ENCODE measurements at regions not wholly inside any gene's neighbourhood (a gene's known extent, or its start where the extent isn't known, plus 50 kb on each side); places are given as distances from the start of the nearest gene placed in this dataset.

DNA sequence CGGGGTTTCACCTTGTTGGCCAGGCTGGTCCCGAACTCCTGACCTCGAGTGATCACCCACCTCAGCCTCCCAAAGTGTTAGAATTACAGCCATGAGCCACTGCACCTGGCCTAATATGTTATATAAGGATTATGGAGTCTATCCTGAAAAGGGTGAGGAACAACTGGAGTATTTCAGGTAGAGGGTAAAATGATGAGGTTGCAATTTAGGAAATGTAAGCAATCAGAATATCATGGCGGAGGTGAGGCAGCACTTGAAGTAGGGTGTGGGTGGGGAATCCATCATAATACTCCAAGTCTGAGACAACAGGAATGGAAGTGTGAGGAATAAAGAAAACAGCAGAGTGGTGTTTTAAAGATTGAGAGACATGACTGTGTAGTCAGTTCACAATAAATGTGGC is 582.2 kb downstream of the FGF9 start:
- intact Hi-C loops (cut with DNase I) = no loop called here
- peak in 1 of 10 donors; percentile 47 for DNase-seq

DNA sequence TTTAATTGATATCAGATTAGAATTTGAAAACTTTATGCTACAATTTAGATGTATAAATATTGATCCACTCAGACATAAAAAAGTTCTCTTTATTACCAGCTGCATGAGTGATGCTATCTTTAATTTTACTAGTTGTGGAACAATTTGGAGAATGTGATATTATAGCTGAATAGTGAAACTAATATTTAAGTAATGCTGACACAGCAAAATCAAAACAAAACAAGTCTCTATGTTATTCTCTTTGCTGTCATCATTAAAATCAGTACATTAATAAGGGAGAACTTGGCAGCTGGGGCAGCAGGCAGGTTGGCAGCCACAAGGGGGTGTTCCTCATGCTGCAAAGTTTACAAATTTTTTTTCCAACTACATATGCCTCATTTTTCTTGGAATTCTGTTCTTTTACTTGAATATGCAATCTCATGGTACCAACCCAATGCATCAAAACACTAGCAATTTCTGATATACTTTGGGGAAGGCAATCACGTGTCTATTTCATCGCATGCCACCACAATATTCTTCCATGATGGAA is 585.3 kb downstream of the FGF9 start:
- no peak for DNase-seq

DNA sequence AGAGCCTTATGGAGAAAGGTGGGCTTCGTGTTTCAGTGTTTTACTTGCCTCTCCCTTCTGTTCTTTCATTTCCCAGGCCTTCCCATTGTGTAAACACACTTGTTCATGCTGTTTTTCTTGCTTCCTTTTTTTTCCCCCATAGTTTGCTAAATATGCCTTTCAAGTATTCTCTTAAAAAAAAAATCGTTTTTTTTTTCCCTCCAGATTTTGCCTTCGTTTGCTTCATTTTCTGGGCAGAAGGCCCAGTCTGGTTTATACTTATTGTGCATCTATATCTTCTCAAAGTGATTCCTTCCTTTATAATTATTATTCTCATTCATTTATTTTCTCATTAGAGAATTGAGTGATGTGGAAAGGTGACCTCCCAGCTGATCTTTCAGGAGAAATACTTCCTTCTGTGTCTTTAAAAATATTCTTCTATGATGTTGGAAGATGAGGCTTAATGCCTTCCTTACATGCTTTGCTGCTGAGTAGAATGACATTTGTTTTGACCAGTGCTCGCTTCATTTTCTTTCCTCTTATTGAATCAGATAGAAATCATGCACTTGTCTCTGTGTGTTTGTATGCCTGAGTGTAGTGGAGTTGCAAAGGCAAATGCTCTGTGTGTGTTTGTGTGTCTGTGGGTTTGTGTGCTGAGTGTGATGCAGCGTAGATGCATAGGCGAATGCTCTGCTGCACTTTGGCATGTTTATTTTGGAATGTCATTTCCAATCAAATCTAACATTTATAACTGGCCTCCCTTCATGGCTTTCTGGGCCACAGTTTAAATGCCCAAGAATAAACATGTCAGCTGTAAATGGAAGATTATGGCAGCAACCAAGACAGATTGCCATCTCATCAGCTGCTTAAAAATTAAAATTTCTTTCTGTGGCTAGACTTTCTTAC is 591.4 kb downstream of the FGF9 start:
- intact Hi-C loops (cut with DNase I) = no loop called here
- DNase-seq = no peak

More for the DNA sequence above, 585.3 kb downstream of the FGF9 start:
- intact Hi-C loops (cut with DNase I) = no loop called here

DNA sequence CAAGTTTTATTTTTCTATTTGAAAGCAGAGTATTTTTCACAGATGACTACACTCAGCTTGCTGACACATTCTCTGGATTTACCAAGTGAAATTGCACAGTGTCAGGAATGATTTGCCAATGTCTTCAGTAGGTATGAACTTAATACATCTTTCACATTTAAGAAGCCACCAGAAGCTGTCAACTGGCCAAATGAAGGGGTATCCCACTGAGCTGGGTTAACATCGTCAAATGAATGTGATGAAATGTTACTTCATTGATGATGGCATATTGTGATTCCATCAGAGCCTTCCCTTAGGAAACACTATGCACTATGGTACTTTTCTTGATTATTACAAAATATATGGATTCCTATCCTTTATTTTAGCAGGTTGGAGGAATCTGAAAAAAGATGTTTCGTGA is 592.3 kb downstream of the FGF9 start:
- intact Hi-C loops (cut with DNase I) = no loop called here
- no peak for DNase-seq

DNA sequence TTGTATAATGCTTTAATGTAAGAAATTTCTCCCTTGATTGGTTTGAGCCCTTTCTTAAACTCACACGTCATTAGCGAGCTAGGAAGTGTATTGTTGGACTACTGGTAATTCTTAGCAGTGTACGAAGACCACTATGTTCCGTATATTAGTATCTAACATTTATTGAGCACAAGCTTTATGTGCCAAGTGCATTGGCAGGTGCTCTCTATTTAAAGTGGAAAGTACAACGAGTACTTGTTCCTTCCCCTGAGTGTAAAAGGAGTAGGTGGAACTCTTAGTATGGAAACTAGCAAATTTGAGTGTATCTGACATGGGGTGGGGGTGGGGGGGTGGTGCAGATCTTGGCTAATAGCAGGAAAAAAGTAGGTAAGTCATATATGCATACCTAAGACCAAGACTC is 594.7 kb downstream of the FGF9 start:
- intact Hi-C loops (cut with DNase I) = no loop called here
- no peak for DNase-seq

DNA sequence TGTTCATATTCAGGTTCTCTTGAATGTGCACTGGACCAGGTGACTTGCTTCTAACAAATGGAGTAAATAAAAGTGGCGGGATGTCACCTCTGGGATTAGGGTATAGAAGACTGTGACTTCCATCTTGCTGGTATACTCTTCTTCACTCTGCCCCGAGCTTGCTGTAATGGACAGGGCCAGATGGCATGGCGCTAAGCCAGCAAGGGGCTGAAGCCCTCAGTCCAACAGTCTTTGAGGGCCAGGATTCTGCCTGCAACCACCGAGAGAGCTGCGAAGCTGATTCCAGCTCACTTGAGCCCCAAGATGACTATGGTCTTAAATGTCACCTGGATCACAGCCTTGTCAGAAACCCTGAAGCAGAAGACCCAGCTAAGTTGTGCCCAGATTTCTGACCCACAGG is 600.0 kb downstream of the FGF9 start:
- peak in 1 of 10 donors; percentile 57 for DNase-seq
- intact Hi-C loops (cut with DNase I) = loop anchor here (10.0 kb wide), 1 partner anchor 636 kb away; no protein-coding TSS in a partner anchor

DNA sequence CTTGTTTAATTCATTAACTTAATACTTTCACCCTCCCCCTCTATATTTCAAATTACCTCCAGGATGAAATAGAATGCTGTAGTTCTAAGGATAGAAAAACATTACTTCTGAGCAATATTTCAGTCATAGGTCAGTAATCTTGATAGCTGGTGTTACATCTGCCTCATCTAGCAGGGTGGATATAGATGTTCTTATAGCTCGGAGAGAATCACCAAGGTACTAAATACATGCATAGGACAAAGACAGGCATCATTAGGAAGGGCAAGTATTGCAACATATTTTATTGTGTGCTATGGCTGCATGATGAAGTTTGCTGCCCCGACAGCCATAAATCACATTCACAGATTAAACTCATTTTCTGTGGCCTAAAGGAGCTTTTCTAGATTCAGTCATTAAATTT is 601.0 kb downstream of the FGF9 start:
- DNase-seq = no peak
- intact Hi-C loops (cut with DNase I) = loop anchor here (10.0 kb wide), 1 partner anchor 637 kb away; no protein-coding TSS in a partner anchor

DNA sequence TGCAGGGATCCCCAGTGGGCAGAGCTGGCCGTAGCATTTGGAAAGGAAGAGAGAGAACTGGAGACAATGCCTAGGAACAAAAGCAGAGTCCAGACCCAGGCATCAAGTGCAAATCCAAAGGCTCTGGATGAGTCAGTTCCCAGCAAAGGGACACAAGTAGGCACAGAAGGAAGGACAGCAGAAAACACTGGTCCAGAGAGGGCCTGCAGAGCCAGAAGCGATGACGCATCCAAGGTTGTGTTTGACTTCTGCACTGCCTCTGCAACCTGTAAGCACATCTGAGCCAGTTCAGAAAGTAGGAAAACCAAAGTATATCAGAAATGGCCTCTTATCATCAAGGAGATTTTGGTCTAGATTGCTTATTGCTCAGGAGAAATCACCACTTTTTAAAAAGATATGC is 604.5 kb downstream of the FGF9 start:
- intact Hi-C loops (cut with DNase I) = loop anchor here (10.0 kb wide), 1 partner anchor 641 kb away; no protein-coding TSS in a partner anchor
- no peak for DNase-seq

DNA sequence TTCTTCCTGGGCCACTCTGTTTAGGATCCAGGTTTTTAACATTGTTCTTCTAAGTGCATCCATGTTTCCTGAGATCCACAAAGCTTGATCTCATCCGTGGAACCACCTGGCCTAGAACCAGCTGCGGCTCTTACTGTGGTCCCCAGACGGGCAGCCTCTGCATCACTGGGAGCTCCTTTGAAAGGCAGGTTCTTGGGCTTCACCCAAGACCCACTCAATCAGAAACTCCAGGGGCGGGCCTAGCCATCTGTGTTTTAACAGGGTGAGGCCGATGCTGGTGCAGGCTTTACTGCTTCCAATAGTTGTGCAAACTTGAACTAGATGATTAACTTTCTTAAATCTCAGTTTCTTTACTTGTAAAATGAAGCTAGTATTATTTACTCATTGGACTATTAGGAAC is 605.7 kb downstream of the FGF9 start:
- intact Hi-C loops (cut with DNase I) = loop anchor here (10.0 kb wide), 1 partner anchor 642 kb away; no protein-coding TSS in a partner anchor
- DNase-seq = no peak

DNA sequence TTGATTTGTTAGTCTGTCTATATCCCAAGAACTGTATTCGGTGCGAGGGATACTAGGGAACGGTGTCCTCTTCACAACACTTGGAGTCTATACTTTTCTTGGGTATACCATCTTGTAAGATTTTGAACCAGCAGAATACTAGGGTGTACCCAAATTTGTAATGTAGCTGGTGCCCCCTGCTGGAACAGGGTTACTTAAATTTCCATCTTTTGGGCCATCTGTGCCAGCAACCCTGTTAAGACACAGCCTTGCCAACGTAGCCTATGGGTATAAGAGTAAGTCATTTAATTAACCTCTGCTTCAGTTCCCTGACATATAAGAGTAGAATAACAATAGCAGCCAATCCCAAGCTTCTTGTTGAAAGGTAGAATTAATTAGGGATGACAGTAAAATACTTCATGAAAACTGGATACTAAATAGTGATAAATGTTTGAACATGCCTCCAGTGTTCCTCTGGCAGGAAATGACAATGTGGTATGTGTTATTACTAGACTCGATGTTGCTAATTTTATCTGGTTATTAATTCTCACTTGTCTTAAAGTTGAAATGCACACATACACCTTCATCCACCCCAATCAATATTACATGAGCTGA is 607.6 kb downstream of the FGF9 start:
- intact Hi-C loops (cut with DNase I) = loop anchor here (10.0 kb wide), 1 partner anchor 644 kb away; no protein-coding TSS in a partner anchor
- peak in 6 of 10 donors; percentile 14 to 85 (median 38) for DNase-seq

DNA sequence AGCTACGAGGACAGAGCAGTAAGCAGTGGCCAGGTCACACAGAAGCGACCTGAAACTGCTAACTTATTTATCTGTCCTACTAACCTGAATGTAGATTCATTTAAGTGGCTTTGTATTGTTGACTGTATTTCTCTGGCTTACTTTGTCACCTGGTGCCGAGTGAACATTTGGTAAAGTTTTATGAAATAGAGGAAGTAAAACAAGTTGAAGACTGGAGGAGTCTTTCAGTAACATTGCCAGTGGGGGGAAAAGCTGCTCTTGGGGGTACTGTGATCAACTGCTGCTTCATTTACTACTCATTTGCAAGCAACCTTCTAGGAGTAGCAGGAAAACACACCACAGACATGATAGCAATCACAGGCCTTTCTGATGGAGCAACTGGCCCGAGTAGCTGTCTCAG is 615.0 kb downstream of the FGF9 start:
- intact Hi-C loops (cut with DNase I) = no loop called here
- no peak for DNase-seq

DNA sequence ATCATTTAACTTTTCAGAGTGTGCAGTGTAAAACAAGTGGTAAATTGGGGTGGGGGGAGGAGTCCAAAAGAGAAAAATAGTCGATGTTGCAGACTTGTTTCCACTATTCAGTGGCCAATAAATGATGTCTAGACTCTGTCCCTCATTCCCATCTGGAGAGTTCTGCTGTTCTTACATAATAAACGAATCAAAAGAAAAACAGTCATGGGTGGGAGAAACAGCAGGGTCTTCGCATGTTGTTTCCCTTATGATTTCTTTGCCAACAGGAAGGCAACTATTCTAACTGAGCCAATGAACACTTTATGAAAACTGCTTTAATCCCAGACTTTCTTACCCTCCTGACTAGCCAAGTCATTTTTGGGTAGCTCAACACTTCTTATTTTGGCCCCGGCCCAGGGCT is 615.5 kb downstream of the FGF9 start:
- intact Hi-C loops (cut with DNase I) = no loop called here
- no peak for DNase-seq

DNA sequence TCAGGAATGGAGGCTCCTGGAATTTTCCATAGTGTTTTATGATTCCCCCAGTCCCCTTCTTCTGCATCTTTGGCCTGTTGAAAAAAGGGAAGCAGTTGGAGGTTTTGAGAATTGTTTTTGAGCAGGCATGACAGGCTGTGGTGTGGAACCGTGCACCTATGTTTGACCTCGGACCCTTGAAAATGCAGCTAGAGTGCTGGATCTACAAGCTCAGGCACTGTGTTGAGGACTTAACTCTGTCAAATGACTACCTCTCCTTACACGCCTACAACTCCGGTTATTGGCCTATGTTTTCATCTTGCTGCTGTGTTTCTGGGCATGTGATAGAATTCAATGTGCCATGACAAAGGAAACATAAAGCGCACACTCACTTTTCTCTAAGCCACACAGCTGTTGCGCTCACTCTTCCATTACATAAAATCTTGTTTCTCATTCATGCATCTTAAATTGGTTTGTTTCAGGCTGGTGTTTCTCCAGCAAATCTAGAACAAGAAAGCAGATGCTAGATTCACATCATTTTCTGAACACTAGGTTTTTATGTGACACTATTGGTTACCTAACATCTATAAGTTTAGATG is 616.6 kb downstream of the FGF9 start:
- intact Hi-C loops (cut with DNase I) = no loop called here

DNA sequence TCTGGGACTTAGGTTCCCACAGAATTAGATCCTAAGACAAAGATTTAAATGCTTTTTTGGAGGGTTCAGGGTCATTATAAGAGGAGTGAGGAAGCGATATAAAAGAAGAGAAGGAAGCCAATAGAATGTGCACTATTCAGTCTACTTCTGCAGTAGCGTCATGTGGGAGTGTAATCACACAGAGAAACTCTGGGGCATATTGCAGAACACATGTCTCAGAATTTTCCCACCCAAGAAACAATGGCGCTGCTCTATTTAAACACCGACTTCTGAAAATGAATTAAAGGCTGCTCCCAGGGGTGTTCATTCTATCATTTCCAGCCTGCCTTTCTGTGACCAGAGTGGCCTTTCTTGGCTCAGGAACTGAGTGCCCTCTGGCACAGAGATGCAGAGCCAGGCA is 617.6 kb downstream of the FGF9 start:
- no peak for DNase-seq
- intact Hi-C loops (cut with DNase I) = no loop called here

More for the DNA sequence above, 616.6 kb downstream of the FGF9 start:
- no peak for DNase-seq

DNA sequence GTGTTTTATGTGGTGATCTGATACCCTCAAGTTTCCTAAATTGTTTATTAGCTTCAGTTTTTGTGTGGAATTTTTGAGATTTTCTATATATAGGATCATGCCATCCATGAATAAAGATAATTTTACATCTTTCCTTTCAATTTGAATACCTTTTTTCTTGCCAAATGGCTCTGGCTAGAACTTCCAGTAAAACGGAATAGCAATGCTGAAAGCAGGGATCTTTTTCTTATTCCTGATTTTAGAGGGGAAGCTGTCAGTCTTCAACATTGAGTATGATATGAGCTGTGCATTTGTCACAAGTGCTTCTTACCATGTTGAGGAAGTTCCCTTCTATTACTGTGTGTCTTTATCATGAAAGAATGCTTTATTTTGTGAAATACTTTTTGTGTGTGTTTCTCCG is 618.8 kb downstream of the FGF9 start:
- DNase-seq = no peak
- intact Hi-C loops (cut with DNase I) = no loop called here

DNA sequence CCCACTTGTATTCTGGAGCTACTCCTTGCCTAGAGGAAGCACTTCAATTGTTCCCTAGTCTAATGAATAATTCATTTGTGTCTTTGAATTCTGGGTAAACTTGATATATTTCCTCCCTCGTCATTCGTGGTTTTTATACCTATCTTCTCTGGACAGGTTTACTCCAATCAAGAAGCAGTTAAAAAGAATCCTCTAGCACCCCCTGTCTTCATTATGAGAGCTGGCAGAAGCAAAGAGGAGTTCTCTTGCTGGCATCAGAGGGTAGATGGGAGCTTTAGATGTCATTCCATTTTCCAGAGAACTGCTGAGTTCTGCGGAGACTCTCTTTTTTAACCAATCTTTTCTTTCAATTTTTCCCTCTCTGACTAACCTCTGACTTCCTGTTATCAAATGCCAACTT is 627.7 kb downstream of the FGF9 start:
- DNase-seq = no peak
- intact Hi-C loops (cut with DNase I) = no loop called here

DNA sequence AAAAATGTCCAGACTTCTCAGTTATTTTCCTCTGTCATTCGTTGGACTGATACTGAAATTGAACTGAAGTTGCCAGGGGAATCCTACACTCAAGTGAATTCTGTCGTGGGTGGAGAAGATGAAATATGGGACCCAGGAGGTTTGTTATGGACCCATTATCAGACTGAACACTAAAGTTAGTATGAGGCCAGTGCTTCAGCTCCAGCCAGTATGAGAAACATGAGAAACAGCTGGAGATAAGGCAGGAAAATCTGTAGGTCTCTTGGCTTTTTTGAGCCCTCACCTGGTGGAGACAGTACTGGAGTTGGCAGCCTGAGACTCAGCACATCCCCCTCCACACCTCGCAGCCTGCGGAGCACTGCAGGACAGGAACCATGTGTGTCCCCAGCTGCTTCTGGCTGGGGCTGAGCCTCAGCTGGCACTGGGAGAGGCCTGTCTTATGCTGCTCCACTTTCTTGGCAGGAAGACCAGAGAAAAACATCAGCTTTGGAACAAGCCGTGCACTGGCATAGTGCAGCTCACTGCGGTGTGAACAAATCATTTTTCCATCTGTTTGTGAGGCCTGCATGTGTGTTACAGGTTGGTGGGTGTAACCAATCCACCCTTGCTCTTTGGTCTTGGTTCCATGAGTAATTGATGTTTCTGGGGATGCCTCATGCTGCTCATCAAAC is 641.0 kb downstream of the FGF9 start:
- intact Hi-C loops (cut with DNase I) = no loop called here
- DNase-seq = peak in 8 of 10 donors; percentile 10 to 92 (median 40)

DNA sequence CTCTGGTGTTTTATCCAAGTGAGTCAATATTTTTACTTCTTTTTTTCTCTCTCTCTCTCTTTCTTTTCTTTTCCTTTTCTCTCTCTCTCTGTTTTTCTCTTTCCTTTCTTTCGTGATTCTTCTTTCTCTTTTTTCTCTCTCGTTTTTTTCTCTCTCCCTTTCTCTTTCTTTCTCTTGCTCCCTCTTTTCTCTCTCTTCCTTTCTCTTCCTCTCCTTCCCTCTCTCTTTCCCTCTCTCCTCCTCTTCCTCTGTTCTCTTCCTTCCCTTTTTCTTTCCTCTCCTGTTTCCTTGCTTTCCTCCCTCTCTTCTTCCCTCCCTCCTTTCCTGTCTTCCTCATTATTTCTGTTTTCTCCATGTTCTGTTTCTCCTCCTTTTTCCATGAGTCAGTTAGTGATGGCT is 641.5 kb downstream of the FGF9 start:
- DNase-seq = no peak
- intact Hi-C loops (cut with DNase I) = no loop called here

DNA sequence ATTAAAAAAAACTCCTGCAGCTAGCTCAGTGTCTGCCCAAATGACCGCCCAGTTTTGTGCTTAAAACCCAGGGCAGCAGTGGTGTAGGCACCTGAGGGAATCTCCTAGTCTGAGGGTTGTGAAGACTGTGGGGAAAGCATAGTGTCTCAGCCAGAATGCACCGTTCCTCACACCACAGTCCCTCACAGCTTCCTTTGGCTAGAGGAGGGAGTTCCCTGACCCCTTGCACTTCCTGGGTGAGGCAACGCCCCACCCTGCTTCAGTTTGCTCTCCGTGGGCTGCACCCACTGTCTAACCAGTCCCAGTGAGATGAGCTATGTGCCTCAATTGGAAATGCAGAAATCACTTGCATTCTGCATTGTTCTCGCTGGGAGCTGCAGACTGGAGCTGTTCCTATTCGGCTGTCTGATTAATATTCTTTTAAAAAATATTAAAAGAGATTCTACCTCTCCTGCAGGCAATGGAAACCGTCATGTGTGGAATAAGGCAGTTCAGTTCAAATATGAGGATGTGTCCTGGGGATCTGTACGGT is 645.7 kb downstream of the FGF9 start:
- intact Hi-C loops (cut with DNase I) = no loop called here
- peak in 1 of 10 donors; percentile 23 for DNase-seq

DNA sequence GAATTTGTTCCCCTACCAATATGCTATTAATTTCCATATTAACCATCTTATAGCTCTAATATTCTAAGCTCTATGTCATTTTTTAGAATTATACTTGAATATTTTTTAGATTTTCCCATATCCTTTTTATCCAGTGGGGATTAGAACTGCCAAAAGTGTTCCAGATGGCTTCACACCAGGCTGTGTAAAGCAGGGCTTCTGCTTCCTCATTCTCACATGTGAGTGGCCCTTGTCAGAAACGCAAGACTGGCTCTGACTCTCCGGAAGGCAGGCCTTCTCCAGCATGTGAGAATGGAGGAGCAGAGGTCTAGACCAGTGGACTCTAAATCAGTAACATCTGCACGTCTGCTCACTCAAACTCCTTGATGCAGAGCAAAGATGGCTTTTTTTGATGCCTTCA is 650.1 kb downstream of the FGF9 start:
- DNase-seq = no peak
- intact Hi-C loops (cut with DNase I) = no loop called here

All from posterior cingulate gyrus (tissue), 11 donors.